ENCODE measurements at regions not wholly inside any gene's neighbourhood (a gene's known extent, or its start where the extent isn't known, plus 50 kb on each side); places are given as distances from the start of the nearest gene placed in this dataset.
"Not testable (repeated sequence)": the region's sequence is repeated elsewhere in the genome, so short reads cannot be mapped to it uniquely, and the experiment has no call there.

DNA sequence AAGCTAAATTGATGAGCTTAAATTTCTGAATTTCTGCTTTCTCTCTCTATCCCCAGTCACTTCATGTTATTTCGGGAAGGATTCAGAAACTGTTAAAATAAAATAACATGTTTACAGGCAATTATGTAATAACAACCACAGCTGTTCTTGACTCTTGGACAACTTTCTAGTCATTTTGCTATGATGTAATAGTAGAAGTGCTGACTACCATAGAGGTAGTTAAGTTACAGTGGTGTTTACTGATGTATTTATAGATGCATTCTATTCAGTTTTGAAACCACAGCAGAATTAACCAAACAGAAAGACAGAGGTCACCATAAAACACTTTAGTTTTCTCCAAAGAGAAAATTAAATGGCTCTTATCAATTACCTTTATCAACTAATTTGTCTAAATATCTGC, 1292.0 kb upstream of the CHAC2 start:
- TF ChIP-seq CTCF (IDR thresholded peaks at IDR 0.05) = no peak
- DNase-seq (ENCODE audit: low spot score) (no peak), ATAC-seq (ENCODE audit: insufficient number of reproducible peaks, low FRiP score, low read depth) (no peak)
- Histone ChIP-seq H3K9me3 (no peaks in the 10 kb centered on the region), H3K4me1 (ENCODE audit: control insufficient read depth in 1 of 2, low read depth in 2 of 2) (no peaks in the 10 kb centered on the region), H3K36me3 (no peaks in the 10 kb centered on the region), H3K27me3 (replicated peaks; ENCODE audit: insufficient read depth) (no peaks in the 10 kb centered on the region), H3K27ac (no peak overlapping the region), H3K4me3 (no peak overlapping the region)

GRCh38 chr2:52474091-52474490, 1293.5 kb upstream of the CHAC2 start:
- Histone ChIP-seq H3K4me3 (no peak overlapping the region), H3K27me3 (replicated peaks; ENCODE audit: insufficient read depth) (no peaks in the 10 kb centered on the region), H3K4me1 (ENCODE audit: control insufficient read depth in 1 of 2, low read depth in 2 of 2) (no peaks in the 10 kb centered on the region), H3K36me3 (no peaks in the 10 kb centered on the region), H3K27ac (no peak overlapping the region), H3K9me3 (no peaks in the 10 kb centered on the region)
- DNase-seq (ENCODE audit: low spot score) (no peak), ATAC-seq (ENCODE audit: insufficient number of reproducible peaks, low FRiP score, low read depth) (no peak)
- TF ChIP-seq CTCF (IDR thresholded peaks at IDR 0.05) = no peak

GRCh38 chr2:52473526-52473925, 1294.1 kb upstream of the CHAC2 start:
- Histone ChIP-seq H3K27ac (no peak overlapping the region), H3K4me3 (no peak overlapping the region), H3K27me3 (replicated peaks; ENCODE audit: insufficient read depth) (no peaks in the 10 kb centered on the region), H3K36me3 (no peaks in the 10 kb centered on the region), H3K4me1 (ENCODE audit: control insufficient read depth in 1 of 2, low read depth in 2 of 2) (no peaks in the 10 kb centered on the region), H3K9me3 (no peaks in the 10 kb centered on the region)
- DNase-seq (ENCODE audit: low spot score) = no peak
- no peak for TF ChIP-seq CTCF (IDR thresholded peaks at IDR 0.05)
- no peak for ATAC-seq (ENCODE audit: insufficient number of reproducible peaks, low FRiP score, low read depth)

GRCh38 chr2:52470457-52470856, 1297.1 kb upstream of the CHAC2 start:
- H3K4me3 ChIP-seq; H3K36me3 ChIP-seq; DNase-seq (ENCODE audit: low spot score); H3K27me3 ChIP-seq (replicated peaks; ENCODE audit: insufficient read depth); H3K27ac ChIP-seq; ATAC-seq (ENCODE audit: insufficient number of reproducible peaks, low FRiP score, low read depth); H3K9me3 ChIP-seq; H3K4me1 ChIP-seq (ENCODE audit: control insufficient read depth in 1 of 2, low read depth in 2 of 2): not testable (repeated sequence)

GRCh38 chr2:52467189-52467588, 1300.4 kb upstream of the CHAC2 start:
- DNase-seq (ENCODE audit: low spot score) (no peak), ATAC-seq (ENCODE audit: insufficient number of reproducible peaks, low FRiP score, low read depth) (no peak)
- TF ChIP-seq CTCF (IDR thresholded peaks at IDR 0.05) = no peak
- Histone ChIP-seq H3K27me3 (replicated peaks; ENCODE audit: insufficient read depth) (no peaks in the 10 kb centered on the region), H3K36me3 (no peaks in the 10 kb centered on the region), H3K27ac (no peak overlapping the region), H3K9me3 (no peaks in the 10 kb centered on the region), H3K4me1 (ENCODE audit: control insufficient read depth in 1 of 2, low read depth in 2 of 2) (no peaks in the 10 kb centered on the region), H3K4me3 (no peak overlapping the region)

- TF ChIP-seq CTCF (IDR thresholded peaks at IDR 0.05) = no peak
- H3K4me3 ChIP-seq = no peak overlapping the region
- no peaks in the 10 kb centered on the region for H3K27me3 ChIP-seq (replicated peaks; ENCODE audit: insufficient read depth)
- H3K36me3 ChIP-seq = no peaks in the 10 kb centered on the region
- H3K9me3 ChIP-seq = no peaks in the 10 kb centered on the region
- DNase-seq (ENCODE audit: low spot score) (no peak), ATAC-seq (ENCODE audit: insufficient number of reproducible peaks, low FRiP score, low read depth) (no peak)
- no peak overlapping the region for H3K27ac ChIP-seq
- no peaks in the 10 kb centered on the region for H3K4me1 ChIP-seq (ENCODE audit: control insufficient read depth in 1 of 2, low read depth in 2 of 2)
Observed at GRCh38 chr2:52465287-52465686, 1302.3 kb upstream of the CHAC2 start.

Measured in thoracic aorta (tissue), 2 donors.